Superior temporal gyrus (tissue), 1 donor: ENCODE measurements at regions not wholly inside any gene's neighbourhood (a gene's known extent, or its start where the extent isn't known, plus 50 kb on each side); places are given as distances from the start of the nearest gene placed in this dataset.
"Not testable (repeated sequence)": the region's sequence is repeated elsewhere in the genome, so short reads cannot be mapped to it uniquely, and the experiment has no call there.

Experiments
- DNase-seq: peaks from one replicate; pipeline ENCODE4 v3.0.0-alpha.2; 2016; ENCODE audit errors: extremely low spot score

- no peak for DNase-seq
These were observed 85.9 kb downstream of the ASMT start for GRCh38 chrX:1700757-1701156.

DNA sequence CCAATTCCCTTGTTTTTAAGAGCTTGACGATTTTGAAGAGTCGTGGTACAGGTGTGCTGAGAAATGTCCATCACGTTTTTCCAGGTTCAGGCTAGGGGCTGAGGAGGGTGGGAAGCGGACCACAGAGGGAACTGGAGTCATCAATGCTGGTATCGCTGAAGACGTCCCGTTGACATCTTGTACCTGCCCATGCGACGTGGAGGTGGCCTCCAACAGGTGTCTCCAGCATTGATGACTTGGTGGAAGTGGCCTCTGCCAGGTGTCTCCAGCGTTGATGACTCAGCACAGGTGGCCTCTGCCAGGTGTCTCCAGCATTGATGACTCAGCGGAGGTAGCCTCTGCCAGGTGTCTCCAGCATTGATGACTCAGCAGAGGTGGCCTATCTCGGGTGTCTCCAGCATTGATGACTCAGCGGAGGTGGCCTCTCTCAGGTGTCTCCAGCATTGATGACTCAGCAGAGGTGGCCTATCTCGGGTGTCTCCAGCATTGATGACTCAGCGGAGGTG is 86.6 kb downstream of the ASMT start:
- DNase-seq: not testable (repeated sequence)

- DNase-seq: not testable (repeated sequence)
These were observed 87.3 kb downstream of the ASMT start for GRCh38 chrX:1702142-1702541.

- DNase-seq: not testable (repeated sequence)
These were observed 87.7 kb downstream of the ASMT start for GRCh38 chrX:1702557-1702956.

DNA sequence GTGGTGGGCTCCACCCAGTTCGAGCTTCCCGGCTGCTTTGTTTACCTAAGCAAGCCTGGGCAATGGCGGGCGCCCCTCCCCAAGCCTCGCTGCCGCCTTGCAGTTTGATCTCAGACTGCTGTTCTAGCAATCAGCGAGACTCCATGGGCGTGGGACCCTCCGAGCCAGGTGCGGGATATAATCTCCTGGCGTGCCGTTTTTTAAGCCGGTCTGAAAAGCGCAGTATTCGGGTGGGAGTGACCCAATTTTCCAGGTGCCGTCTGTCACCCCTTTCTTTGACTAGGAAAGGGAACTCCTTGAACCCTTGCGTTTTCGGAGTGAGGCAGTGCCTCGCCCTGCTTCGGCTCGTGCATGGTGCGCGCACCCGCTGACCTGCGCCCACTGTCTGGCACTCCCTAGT is 94.4 kb downstream of the ASMT start:
- DNase-seq: not testable (repeated sequence)

DNA sequence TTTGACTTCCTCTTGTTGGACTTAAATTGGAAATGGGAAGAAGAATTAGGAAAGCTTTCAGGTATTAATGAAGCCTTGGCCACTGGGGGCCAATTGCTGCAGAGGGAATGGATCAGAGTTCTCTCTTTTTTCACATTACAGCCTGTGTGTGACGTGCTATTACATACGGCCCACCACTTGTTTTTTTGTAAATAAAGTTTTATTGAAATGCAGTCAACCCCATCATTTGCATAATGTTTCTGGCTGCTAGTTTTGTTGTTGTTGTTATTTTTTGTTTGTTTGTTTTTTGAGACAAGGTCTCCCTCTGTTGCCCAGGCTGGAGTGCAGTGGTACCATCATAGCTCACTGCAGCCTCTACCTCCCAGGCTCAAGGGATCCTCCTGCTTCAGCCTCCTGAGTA is 98.4 kb downstream of the ASMT start:
- no peak for DNase-seq

DNA sequence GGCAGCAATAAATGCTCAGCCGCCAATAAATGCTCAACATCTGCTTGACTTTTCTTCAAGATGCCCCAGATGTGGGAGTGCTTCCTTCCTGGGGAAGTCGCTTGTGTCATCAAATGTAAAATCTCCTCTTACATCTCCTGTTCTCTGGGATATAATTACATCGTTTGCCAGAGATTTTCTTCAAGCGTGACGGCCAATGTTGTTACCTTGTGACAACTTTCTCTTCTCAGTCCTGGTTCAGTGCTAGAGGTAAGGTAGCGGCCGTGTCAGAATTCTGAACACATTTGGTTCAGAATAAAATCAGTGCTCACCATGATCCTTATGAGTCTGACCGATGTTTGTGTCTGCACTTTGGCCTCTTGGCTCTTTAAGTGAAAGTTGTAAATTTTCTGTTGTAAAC is 102.5 kb downstream of the ASMT start:
- no peak for DNase-seq

- DNase-seq: no peak
These were observed 104.4 kb downstream of the ASMT start for GRCh38 chrX:1719270-1719669.

DNA sequence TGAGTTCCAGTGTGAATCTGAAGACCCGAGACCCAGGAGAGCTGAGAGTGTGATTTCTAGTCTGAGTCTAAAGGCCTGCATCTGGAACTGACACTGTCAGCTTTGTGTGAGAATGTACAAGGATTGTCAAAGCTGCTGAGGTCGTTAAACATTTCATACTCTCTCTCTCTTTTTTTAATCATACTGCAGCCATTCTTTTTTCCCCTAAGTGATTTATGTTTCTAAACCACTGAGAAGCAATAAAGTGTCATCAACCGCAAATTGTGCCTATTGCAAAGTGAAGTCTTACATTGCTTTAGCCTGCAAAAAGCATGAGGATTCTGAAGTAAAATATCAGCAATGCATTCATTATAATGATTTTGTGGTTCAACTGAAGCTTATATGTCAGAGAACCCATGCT is 106.0 kb downstream of the ASMT start:
- DNase-seq: no peak

DNA sequence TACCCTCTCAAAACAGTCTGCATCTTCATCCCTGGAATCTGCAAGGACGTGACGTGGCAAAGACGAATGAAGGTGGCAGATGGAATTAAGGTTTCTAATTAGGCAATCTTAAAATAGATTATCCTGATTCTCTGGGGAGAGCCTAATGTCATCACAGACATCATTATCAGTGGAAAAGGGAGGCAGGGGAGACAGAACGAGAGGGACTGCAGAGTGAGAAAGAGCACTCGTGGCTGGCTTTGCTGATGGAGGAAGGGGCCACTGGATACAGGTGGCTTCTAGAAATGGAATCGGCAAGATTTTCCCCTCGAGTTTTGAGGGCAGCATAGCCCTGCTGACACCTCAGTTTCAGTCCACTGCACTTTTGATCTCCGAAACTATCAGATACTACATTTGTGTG is 110.6 kb downstream of the ASMT start:
- DNase-seq: no peak

- DNase-seq: no peak
These were observed 112.7 kb downstream of the ASMT start for GRCh38 chrX:1727531-1728027.

GRCh38 chrX:1734806-1735205 is 119.9 kb downstream of the ASMT start:
- no peak for DNase-seq

DNA sequence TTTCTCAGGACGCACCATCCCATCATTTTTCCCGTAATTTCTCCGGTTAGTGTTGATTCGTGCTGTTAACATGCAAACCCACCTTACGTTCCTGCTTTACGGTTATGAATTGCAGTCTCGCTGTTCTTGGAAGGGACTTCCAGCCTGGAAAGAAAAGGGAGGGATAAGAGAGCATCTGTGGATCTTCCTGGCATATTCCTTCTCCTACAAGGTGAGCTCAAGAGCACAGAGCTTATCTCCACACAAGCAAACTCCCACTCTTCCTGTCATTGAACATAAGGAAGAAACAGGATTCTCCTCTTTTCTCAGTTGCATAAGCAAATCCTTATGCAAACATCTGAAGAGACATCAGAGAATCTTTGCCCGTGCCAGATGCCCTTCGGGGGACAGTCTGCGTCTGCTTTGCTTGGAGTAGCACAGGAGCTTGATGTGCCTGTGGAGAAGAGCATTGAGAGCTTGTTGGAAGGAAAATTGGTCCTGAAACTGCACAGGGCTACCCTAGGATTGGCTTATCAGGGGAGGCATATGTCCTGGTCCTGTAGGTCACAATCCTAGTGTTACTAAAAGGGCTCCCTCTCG is 127.0 kb downstream of the ASMT start:
- DNase-seq: peak; percentile 32

GRCh38 chrX:1743105-1743504 is 128.2 kb downstream of the ASMT start:
- no peak for DNase-seq

GRCh38 chrX:1743663-1744062 is 128.8 kb downstream of the ASMT start:
- DNase-seq: no peak

- DNase-seq: no peak
These were observed 133.5 kb downstream of the ASMT start for GRCh38 chrX:1748408-1748807.

DNA sequence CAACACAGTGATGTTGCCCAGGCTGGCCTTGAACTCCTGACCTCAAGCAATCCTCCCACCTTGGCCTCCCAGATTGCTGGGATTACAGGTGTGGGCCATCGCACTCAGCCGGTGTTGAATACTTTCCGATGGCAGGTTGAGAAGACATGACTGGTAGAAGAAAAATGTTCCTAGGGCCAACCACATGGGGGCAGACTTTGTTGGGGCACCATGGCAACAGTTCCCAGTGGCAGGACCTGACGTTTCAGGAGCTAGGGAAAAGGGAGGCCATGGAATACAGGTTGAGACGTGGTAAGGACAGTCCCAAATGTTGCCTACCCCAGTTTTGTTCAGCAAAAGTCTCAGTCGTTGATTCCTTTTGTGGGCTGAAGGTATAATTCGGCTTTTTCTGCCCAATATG is 134.6 kb downstream of the ASMT start:
- no peak for DNase-seq

DNA sequence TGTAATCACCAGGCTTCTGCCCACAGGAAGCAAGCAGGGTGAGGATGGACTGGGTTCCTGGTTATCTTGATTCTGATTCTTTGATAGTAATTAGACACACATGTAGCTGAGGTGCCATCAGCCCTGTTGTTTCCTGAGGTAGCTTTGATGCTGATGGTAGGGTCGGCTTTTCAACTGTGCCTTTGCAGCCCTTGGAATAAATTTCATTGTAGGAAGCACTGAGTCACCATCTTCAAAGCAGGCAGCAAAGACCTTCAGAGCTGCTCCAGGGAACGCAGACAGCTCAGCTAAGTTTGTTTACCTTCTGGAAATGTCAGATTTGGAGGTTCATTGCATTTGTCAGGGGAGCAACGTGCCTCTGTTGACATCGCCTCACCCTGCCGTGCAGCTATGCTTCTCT is 135.4 kb downstream of the ASMT start:
- peak; percentile 12 for DNase-seq

GRCh38 chrX:1751781-1752180 is 136.9 kb downstream of the ASMT start:
- no peak for DNase-seq

GRCh38 chrX:1752799-1753198 is 137.9 kb downstream of the ASMT start:
- not testable (repeated sequence) for DNase-seq

- no peak for DNase-seq
These were observed 139.2 kb downstream of the ASMT start for GRCh38 chrX:1754077-1754476.

DNA sequence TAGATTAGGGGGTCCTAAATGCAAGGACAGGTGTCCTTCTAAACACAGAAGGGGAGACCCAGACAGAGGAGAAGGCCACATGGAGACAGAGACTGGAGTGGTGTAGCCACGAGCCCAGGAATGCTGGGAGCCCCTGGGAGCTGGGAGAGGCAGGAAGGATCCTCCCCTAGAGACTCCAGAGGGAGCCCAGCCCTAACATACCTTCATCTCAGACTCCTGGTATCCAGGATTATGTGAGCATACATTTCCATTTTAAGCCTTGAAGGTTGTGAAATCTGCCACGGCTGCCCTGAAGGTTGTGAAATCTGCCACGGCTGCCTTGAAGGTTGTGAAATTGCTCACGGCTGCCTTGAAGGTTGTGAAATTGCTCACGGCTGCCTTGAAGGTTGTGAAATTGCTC is 148.4 kb downstream of the ASMT start:
- no peak for DNase-seq

GRCh38 chrX:1764883-1765364 is 150.1 kb downstream of the ASMT start:
- not testable (repeated sequence) for DNase-seq

- no peak for DNase-seq
These were observed 152.2 kb downstream of the ASMT start for GRCh38 chrX:1767026-1767425.
